Stomach (tissue), 4 donors: ENCODE measurements at regions not wholly inside any gene's neighbourhood (a gene's known extent, or its start where the extent isn't known, plus 50 kb on each side); places are given as distances from the start of the nearest gene placed in this dataset.

Experiments
- CTCF ChIP-seq, 7 experiments: fragments of 450-650 bp in 4 of 7; fragments of 200-600 bp in 3 of 7; sonication (generic) in 3 of 7; IDR thresholded peaks; one replicate each; pipeline ENCODE4 v1.5.1; 2016 to 2019; ENCODE audit warnings: antibody characterized with exemption in 7 of 7, control low read depth in 2 of 7, mild to moderate bottlenecking in 1 of 7
- EP300 ChIP-seq: sonication (generic); formaldehyde crosslinking; IDR thresholded peaks from one replicate; pipeline ENCODE4 v1.6.1; 2017; ENCODE audit warnings: antibody characterized with exemption
- POLR2A ChIP-seq, 4 donors: fragments of 450-650 bp; IDR thresholded peaks; one replicate each; pipeline ENCODE4 v1.6.1; 2016; ENCODE audit warnings: antibody characterized with exemption in 4 of 4, control low read depth in 2 of 4, mild to moderate bottlenecking in 1 of 4, moderate library complexity in 1 of 4
- POLR2AphosphoS5 ChIP-seq, 3 donors: sonication (generic); formaldehyde crosslinking; IDR thresholded peaks; one replicate each; pipeline ENCODE4 v1.6.1; 2016; ENCODE audit warnings: antibody characterized with exemption in 3 of 3

GRCh38 chr2:118669654-118670053 lies 177.8 kb downstream of the EN1 start:
- TF ChIP-seq CTCF (IDR thresholded peaks at IDR 0.05) (no peak), POLR2AphosphoS5 (IDR thresholded peaks at IDR 0.05) (no peak), POLR2A (IDR thresholded peaks at IDR 0.05) (no peak), EP300 (no peak)
